K562 (cell line): ENCODE measurements at regions not wholly inside any gene's neighbourhood (a gene's known extent, or its start where the extent isn't known, plus 50 kb on each side); places are given as distances from the start of the nearest gene placed in this dataset.

ENCODE experiments used
- CTCF ChIP-seq, 3 experiments: IDR thresholded peaks in 2 of 3; conservative IDR thresholded peaks in 1 of 3; 2 replicates each; pipeline ENCODE4 v1.5.1; 2011 to 2012; ENCODE audit warnings: low read length in 3 of 3, mild to moderate bottlenecking in 3 of 3, control low read depth in 2 of 3, improper control_type of control experiment in 1 of 3, inconsistent platforms in 1 of 3, low read depth in 1 of 3, mixed read lengths in 1 of 3, moderate library complexity in 1 of 3; ENCODE audit not compliant: insufficient read depth in 2 of 3
- E2F1 ChIP-seq: sonication (generic); formaldehyde crosslinking; IDR thresholded peaks from 2 replicates; pipeline ENCODE4 v1.8.1; 2023; ENCODE audit warnings: mild to moderate bottlenecking, missing genetic modification reagents, moderate library complexity
- GTF3C2 ChIP-seq: IDR thresholded peaks from 3 replicates; pipeline ENCODE4 v1.6.1; 2011; ENCODE audit warnings: borderline replicate concordance, mild to moderate bottlenecking, moderate library complexity; ENCODE audit not compliant: insufficient read length; ENCODE audit errors: extremely low read depth
- KLF16 ChIP-seq: IDR thresholded peaks from 2 replicates; pipeline ENCODE4 v1.6.1; 2016; ENCODE audit warnings: antibody characterized with exemption
- TAL1 ChIP-seq: fragments of 450-650 bp; IDR thresholded peaks from 2 replicates; pipeline ENCODE4 v1.6.1; 2016; ENCODE audit warnings: mild to moderate bottlenecking
- TSHZ1 ChIP-seq: fragments of 250-450 bp; sonication (Bioruptor Pico); IDR thresholded peaks from 2 replicates; pipeline ENCODE4 v1.4.0; 2020; ENCODE audit warnings: mild to moderate bottlenecking, moderate library complexity
- ZBTB8A ChIP-seq: fragments of 450-650 bp; IDR thresholded peaks from 2 replicates; pipeline ENCODE4 v1.6.1; 2018; ENCODE audit warnings: mild to moderate bottlenecking, moderate library complexity; ENCODE audit not compliant: partially characterized antibody
- ZEB2 ChIP-seq: fragments of 450-650 bp; IDR thresholded peaks from 2 replicates; pipeline ENCODE4 v1.6.1; 2016

GRCh38 chr10:131027256-131027655 is 284.3 kb downstream of the TCERG1L start:
- TF ChIP-seq ZEB2, result no peak
- no peak for TF ChIP-seq TAL1
- no peak for TF ChIP-seq E2F1 (CRISPR knock-in tag)
- TF ChIP-seq CTCF (IDR thresholded peaks at IDR 0.05 in 2 of 3, conservative IDR thresholded peaks at IDR 0.05 in 1 of 3; ENCODE audit: insufficient read depth in 2 of 3, low read depth in 1 of 3, low read length in 3 of 3), result no peak
- no peak for TF ChIP-seq KLF16
- no peak for TF ChIP-seq TSHZ1 (CRISPR knock-in tag)
- no peak for TF ChIP-seq ZBTB8A
- TF ChIP-seq GTF3C2, result no peak
